ENCODE measurements at regions not wholly inside any gene's neighbourhood (a gene's known extent, or its start where the extent isn't known, plus 50 kb on each side); places are given as distances from the start of the nearest gene placed in this dataset.
A peak's percentile ranks its signal among the peaks of the same experiment; 100 is the strongest.

GRCh38 chr13:40471076-40471475, 195.4 kb downstream of the FOXO1 start:
- Histone ChIP-seq H3K4me1 (no peaks in the 10 kb centered on the region), H3K4me3 (no peak overlapping the region), H3K27me3 (no peaks in the 10 kb centered on the region), H3K27ac (peak overlapping the region; percentile 12 to 80), H3K36me3 (no peaks in the 10 kb centered on the region), H3K9me3 (no peaks in the 10 kb centered on the region)
- no peak for DNase-seq (ENCODE audit: low spot score in 2 of 2)
- intact Hi-C loops (cut with DNase I; ENCODE audit: low total_unique reads), result no loop called here
- TF ChIP-seq POLR2A (IDR thresholded peaks at IDR 0.05) (no peak), POLR2AphosphoS5 (IDR thresholded peaks at IDR 0.05) (no peak)
- TF ChIP-seq, protein P1, sequence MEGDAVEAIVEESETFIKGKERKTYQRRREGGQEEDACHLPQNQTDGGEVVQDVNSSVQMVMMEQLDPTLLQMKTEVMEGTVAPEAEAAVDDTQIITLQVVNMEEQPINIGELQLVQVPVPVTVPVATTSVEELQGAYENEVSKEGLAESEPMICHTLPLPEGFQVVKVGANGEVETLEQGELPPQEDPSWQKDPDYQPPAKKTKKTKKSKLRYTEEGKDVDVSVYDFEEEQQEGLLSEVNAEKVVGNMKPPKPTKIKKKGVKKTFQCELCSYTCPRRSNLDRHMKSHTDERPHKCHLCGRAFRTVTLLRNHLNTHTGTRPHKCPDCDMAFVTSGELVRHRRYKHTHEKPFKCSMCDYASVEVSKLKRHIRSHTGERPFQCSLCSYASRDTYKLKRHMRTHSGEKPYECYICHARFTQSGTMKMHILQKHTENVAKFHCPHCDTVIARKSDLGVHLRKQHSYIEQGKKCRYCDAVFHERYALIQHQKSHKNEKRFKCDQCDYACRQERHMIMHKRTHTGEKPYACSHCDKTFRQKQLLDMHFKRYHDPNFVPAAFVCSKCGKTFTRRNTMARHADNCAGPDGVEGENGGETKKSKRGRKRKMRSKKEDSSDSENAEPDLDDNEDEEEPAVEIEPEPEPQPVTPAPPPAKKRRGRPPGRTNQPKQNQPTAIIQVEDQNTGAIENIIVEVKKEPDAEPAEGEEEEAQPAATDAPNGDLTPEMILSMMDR (IDR thresholded peaks at IDR 0.05), result no peak

DNA sequence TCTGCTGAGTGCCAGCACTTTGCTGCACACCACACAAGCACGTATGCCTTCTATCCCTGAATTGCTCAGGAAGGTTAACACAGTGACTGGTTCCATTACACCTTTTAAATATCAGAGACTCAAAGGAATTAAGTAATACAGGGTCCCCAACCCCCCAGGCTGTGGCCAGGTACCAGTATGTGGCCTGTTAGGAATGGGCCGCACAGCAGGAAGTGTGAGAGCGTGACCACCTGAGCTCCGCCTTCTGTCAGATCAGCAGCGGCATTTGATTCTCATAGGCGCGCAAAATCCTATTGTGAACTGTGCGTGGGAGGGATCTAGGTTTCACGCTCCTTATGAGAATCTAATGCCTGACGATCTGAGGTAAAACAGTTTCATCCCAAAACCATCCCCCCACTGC, 194.5 kb downstream of the FOXO1 start:
- Histone ChIP-seq H3K36me3 (no peaks in the 10 kb centered on the region), H3K27ac (no peak overlapping the region), H3K27me3 (no peaks in the 10 kb centered on the region), H3K4me3 (no peak overlapping the region), H3K4me1 (no peaks in the 10 kb centered on the region), H3K9me3 (no peaks in the 10 kb centered on the region)
- DNase-seq (ENCODE audit: low spot score in 2 of 2), result no peak
- no peak for TF ChIP-seq POLR2A (IDR thresholded peaks at IDR 0.05)
- intact Hi-C loops (cut with DNase I; ENCODE audit: low total_unique reads), result no loop called here

- no peaks in the 10 kb centered on the region for H3K27me3 ChIP-seq
- intact Hi-C loops (cut with DNase I; ENCODE audit: low total_unique reads), result no loop called here
- H3K27ac ChIP-seq, result no peak overlapping the region
- no peaks in the 10 kb centered on the region for H3K36me3 ChIP-seq
- no peak overlapping the region for H3K4me3 ChIP-seq
- no peak for TF ChIP-seq POLR2AphosphoS5 (IDR thresholded peaks at IDR 0.05)
- TF ChIP-seq POLR2A (IDR thresholded peaks at IDR 0.05), result no peak
- TF ChIP-seq, protein P1 (IDR thresholded peaks at IDR 0.05), result no peak
- no peaks in the 10 kb centered on the region for H3K9me3 ChIP-seq
- no peak for DNase-seq (ENCODE audit: low spot score in 2 of 2)
- no peaks in the 10 kb centered on the region for H3K4me1 ChIP-seq
Measured at GRCh38 chr13:40472427-40473220, 193.8 kb downstream of the FOXO1 start.

DNA sequence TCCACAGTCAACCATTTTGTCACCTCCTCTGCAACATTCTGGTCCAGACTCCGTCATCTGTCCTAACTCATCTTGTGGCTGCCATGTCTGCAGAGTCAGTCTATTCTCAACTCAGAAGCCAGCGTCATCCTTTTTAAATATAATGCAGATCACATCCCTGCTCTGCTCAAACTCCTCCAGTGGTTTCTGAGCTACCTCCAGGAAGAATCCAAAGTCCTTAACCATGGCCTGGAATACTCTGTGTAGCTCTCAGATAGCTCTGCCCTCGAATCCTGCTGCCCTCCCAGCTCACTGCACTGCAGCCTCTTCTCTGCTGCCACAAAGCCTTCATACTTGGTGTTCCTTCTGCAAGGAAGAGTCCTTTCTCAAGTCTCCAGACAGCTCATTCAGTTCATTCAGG, 190.8 kb downstream of the FOXO1 start:
- Histone ChIP-seq H3K9me3 (no peaks in the 10 kb centered on the region), H3K27ac (no peak overlapping the region)
- intact Hi-C loops (cut with DNase I; ENCODE audit: low total_unique reads), result no loop called here

GRCh38 chr13:40476175-40476958, 190.1 kb downstream of the FOXO1 start:
- intact Hi-C loops (cut with DNase I; ENCODE audit: low total_unique reads), result no loop called here
- H3K4me1 ChIP-seq, result no peaks in the 10 kb centered on the region
- TF ChIP-seq POLR2A (IDR thresholded peaks at IDR 0.05), result no peak
- TF ChIP-seq, protein P1 (IDR thresholded peaks at IDR 0.05), result no peak
- TF ChIP-seq POLR2AphosphoS5 (IDR thresholded peaks at IDR 0.05), result no peak
- H3K27ac ChIP-seq, result no peak overlapping the region
- H3K9me3 ChIP-seq, result no peaks in the 10 kb centered on the region
- no peaks in the 10 kb centered on the region for H3K27me3 ChIP-seq
- no peak overlapping the region for H3K4me3 ChIP-seq
- H3K36me3 ChIP-seq, result no peaks in the 10 kb centered on the region
- DNase-seq (ENCODE audit: low spot score in 2 of 2), result no peak

More for the DNA sequence above, 190.8 kb downstream of the FOXO1 start:
- Histone ChIP-seq H3K27me3 (no peaks in the 10 kb centered on the region), H3K4me1 (no peaks in the 10 kb centered on the region), H3K4me3 (no peak overlapping the region), H3K36me3 (no peaks in the 10 kb centered on the region)
- no peak for TF ChIP-seq POLR2AphosphoS5 (IDR thresholded peaks at IDR 0.05)
- DNase-seq (ENCODE audit: low spot score in 2 of 2), result no peak

Measured in breast epithelium (tissue), 4 donors.